GM12892 (cell line): ENCODE measurements at regions not wholly inside any gene's neighbourhood (a gene's known extent, or its start where the extent isn't known, plus 50 kb on each side); places are given as distances from the start of the nearest gene placed in this dataset.

Source experiments
- POLR2A ChIP-seq: IDR thresholded peaks from 2 replicates; pipeline ENCODE4 v1.6.1; 2011; ENCODE audit warnings: low read depth, low read length, control low read depth
- POLR2AphosphoS5 ChIP-seq: IDR thresholded peaks from 2 replicates; pipeline ENCODE4 v1.6.1; 2011; ENCODE audit warnings: low read depth, low read length, control low read depth

- TF ChIP-seq POLR2A (no peak), POLR2AphosphoS5 (no peak)
Measured at GRCh38 chr5:40017135-40017534, 592.4 kb upstream of the DAB2 start.
